H9 (cell line): ENCODE measurements at regions not wholly inside any gene's neighbourhood (a gene's known extent, or its start where the extent isn't known, plus 50 kb on each side); places are given as distances from the start of the nearest gene placed in this dataset.

Experiments used
- DNase-seq: peaks from one replicate; pipeline ENCODE4 v3.0.0-alpha.2; 2017
- H2AFZ ChIP-seq: one replicate; pipeline ENCODE4 v1.6.1; 2013; ENCODE audit warnings: mild to moderate bottlenecking, low read length, control low read depth, moderate library complexity
- H2AK5ac ChIP-seq: 2 replicates; pipeline ENCODE4 v1.6.1; 2013; ENCODE audit warnings: low read length, control low read depth, mixed read lengths; ENCODE audit not compliant: insufficient read length
- H2BK120ac ChIP-seq: one replicate; pipeline ENCODE4 v1.6.1; 2013; ENCODE audit warnings: low read depth, mild to moderate bottlenecking, low read length, control low read depth, inconsistent platforms; ENCODE audit not compliant: poor library complexity, severe bottlenecking
- H2BK12ac ChIP-seq: 2 replicates; pipeline ENCODE4 v1.6.1; 2013; ENCODE audit warnings: low read length, control low read depth, mixed read lengths, low read depth; ENCODE audit not compliant: insufficient read length
- H2BK15ac ChIP-seq: 2 replicates; pipeline ENCODE4 v1.6.1; 2013; ENCODE audit warnings: low read depth, low read length, control low read depth
- H2BK20ac ChIP-seq: one replicate; pipeline ENCODE4 v1.6.1; 2013; ENCODE audit warnings: low read depth, mild to moderate bottlenecking, low read length, control low read depth, inconsistent platforms; ENCODE audit not compliant: poor library complexity, severe bottlenecking
- H2BK5ac ChIP-seq: 2 replicates; pipeline ENCODE4 v1.6.1; 2013; ENCODE audit warnings: low read length, control low read depth, mixed read lengths; ENCODE audit not compliant: insufficient read length
- H3K14ac ChIP-seq: 2 replicates; pipeline ENCODE4 v1.6.1; 2013; ENCODE audit warnings: low read length, control low read depth; ENCODE audit not compliant: insufficient read depth
- H3K18ac ChIP-seq: 2 replicates; pipeline ENCODE4 v1.6.1; 2013; ENCODE audit warnings: low read depth, mild to moderate bottlenecking, mixed read lengths, low read length, control low read depth; ENCODE audit not compliant: insufficient read length
- H3K23ac ChIP-seq: 2 replicates; pipeline ENCODE4 v1.6.1; 2013; ENCODE audit warnings: low read length, control low read depth, mixed read lengths, low read depth; ENCODE audit not compliant: insufficient read length
- H3K23me2 ChIP-seq: 2 replicates; pipeline ENCODE4 v1.6.1; 2013; ENCODE audit warnings: low read depth, mild to moderate bottlenecking, mixed read lengths, low read length, control low read depth; ENCODE audit not compliant: insufficient read length, poor library complexity, severe bottlenecking
- H3K27ac ChIP-seq: 2 replicates; pipeline ENCODE4 v1.5.1; 2013; ENCODE audit warnings: low read length, control low read depth, mixed read lengths, low read depth; ENCODE audit not compliant: insufficient read length
- H3K27me3 ChIP-seq: 2 replicates; pipeline ENCODE4 v1.6.1; 2013; ENCODE audit warnings: low read length, control low read depth, inconsistent platforms; ENCODE audit not compliant: insufficient read depth
- H3K4ac ChIP-seq: 2 replicates; pipeline ENCODE4 v1.6.1; 2013; ENCODE audit warnings: low read depth, mild to moderate bottlenecking, control low read depth, inconsistent platforms, low read length, moderate library complexity
- H3K4me1 ChIP-seq: 2 replicates; pipeline ENCODE4 v1.6.1; 2013; ENCODE audit warnings: low read length, control low read depth, inconsistent platforms; ENCODE audit not compliant: insufficient read depth
- H3K4me2 ChIP-seq: 2 replicates; pipeline ENCODE4 v1.6.1; 2013; ENCODE audit warnings: low read length, control low read depth, mixed read lengths; ENCODE audit not compliant: insufficient read length, insufficient read depth
- H3K56ac ChIP-seq: 2 replicates; pipeline ENCODE4 v1.6.1; 2013; ENCODE audit warnings: low read depth, mild to moderate bottlenecking, mixed read lengths, low read length, control low read depth; ENCODE audit not compliant: insufficient read length
- H3K79me1 ChIP-seq: 2 replicates; pipeline ENCODE4 v1.6.1; 2013; ENCODE audit warnings: low read depth, mild to moderate bottlenecking, moderate library complexity, low read length, control low read depth, inconsistent platforms; ENCODE audit not compliant: insufficient read depth, poor library complexity, severe bottlenecking
- H3K79me2 ChIP-seq: 2 replicates; pipeline ENCODE4 v1.6.1; 2013; ENCODE audit warnings: low read length, control low read depth, inconsistent platforms; ENCODE audit not compliant: insufficient read depth
- H3K9ac ChIP-seq: 2 replicates; pipeline ENCODE4 v1.6.1; 2013; ENCODE audit warnings: low read length, control low read depth, mixed read lengths; ENCODE audit not compliant: insufficient read length; ENCODE audit errors: extremely low read depth
- H3K9me3 ChIP-seq: one replicate; pipeline ENCODE4 v1.6.1; 2013; ENCODE audit warnings: low read depth, low read length, inconsistent platforms; ENCODE audit not compliant: control insufficient read depth
- H3T11ph ChIP-seq: one replicate; pipeline ENCODE4 v1.6.1; 2013; ENCODE audit warnings: mild to moderate bottlenecking, low read length, control low read depth, inconsistent platforms
- H4K20me1 ChIP-seq: one replicate; pipeline ENCODE4 v1.6.1; 2013; ENCODE audit not compliant: control insufficient read depth, insufficient read length, insufficient read depth
- H4K5ac ChIP-seq: 2 replicates; pipeline ENCODE4 v1.6.1; 2013; ENCODE audit warnings: low read depth, mild to moderate bottlenecking, mixed read lengths, low read length, control low read depth; ENCODE audit not compliant: insufficient read length
- H4K8ac ChIP-seq: replicated peaks from 2 replicates; pipeline ENCODE4 v1.6.1; 2013; ENCODE audit warnings: low read length, control low read depth, mixed read lengths, low read depth; ENCODE audit not compliant: insufficient read length
- H4K91ac ChIP-seq: 2 replicates; pipeline ENCODE4 v1.6.1; 2013; ENCODE audit warnings: low read depth, mild to moderate bottlenecking, moderate library complexity, mixed read lengths, low read length, control low read depth; ENCODE audit not compliant: insufficient read length
- H3K27ac Mint-ChIP-seq, 3 experiments: 2 replicates in 2 of 3; 3 replicates in 1 of 3; pipeline ENCODE4 v1.8.0; 2020 to 2021; ENCODE audit warnings: mixed read lengths in 3 of 3, mild to moderate bottlenecking in 1 of 3, moderate library complexity in 1 of 3
- H3K27me3 Mint-ChIP-seq: 2 replicates; pipeline ENCODE4 v1.8.0; 2021; ENCODE audit warnings: low read depth, mild to moderate bottlenecking, moderate library complexity, mixed read lengths
- H3K36me3 Mint-ChIP-seq, 3 experiments: 2 replicates in 2 of 3; 3 replicates in 1 of 3; pipeline ENCODE4 v1.8.0; 2020 to 2021; ENCODE audit warnings: low read depth in 3 of 3, mixed read lengths in 3 of 3; ENCODE audit not compliant: insufficient read depth in 1 of 3
- H3K4me1 Mint-ChIP-seq, 2 experiments: 2 replicates each; pipeline ENCODE4 v1.8.0; 2020; ENCODE audit warnings: mixed read lengths in 2 of 2
- H3K4me3 Mint-ChIP-seq, 2 experiments: 2 replicates in 1 of 2; 3 replicates in 1 of 2; pipeline ENCODE4 v1.8.0; 2020 to 2021; ENCODE audit warnings: mild to moderate bottlenecking in 2 of 2, mixed read lengths in 2 of 2, moderate library complexity in 1 of 2
- H3K9me3 Mint-ChIP-seq, 2 experiments: 2 replicates in 1 of 2; 3 replicates in 1 of 2; pipeline ENCODE4 v1.8.0; 2020; ENCODE audit warnings: mild to moderate bottlenecking in 2 of 2, mixed read lengths in 2 of 2, moderate library complexity in 1 of 2
- CTCF ChIP-seq: fragments of 200-600 bp; sonication (generic); conservative IDR thresholded peaks from 3 replicates; pipeline ENCODE4 v1.8.0; 2021; ENCODE audit warnings: antibody characterized with exemption, mild to moderate bottlenecking
- WGBS: extraction: QIAGEN DNeasy Blood & Tissue Kit; methylation state at CpG from one replicate; pipeline ENCODE4 v1.1.7; 2013; ENCODE audit warnings: missing lambda C conversion rate, low lambda C conversion rate, mixed read lengths; ENCODE audit not compliant: insufficient read length; ENCODE audit errors: extremely low coverage; 5-methylcytosine and 5-hydroxymethylcytosine counted together

- H3K9me3 ChIP-seq, result no peaks in the 10 kb centered on the region
- no peaks in the 10 kb centered on the region for H3K23me2 ChIP-seq
- no peak overlapping the region for H3K4me2 ChIP-seq
- peaks cover 32 to 54% of the 10 kb centered on the region in 2 experiments for H3K9me3 Mint-ChIP-seq
- H2BK12ac ChIP-seq, result no peak overlapping the region
- H3K18ac ChIP-seq, result no peak overlapping the region
- H2BK5ac ChIP-seq, result no peak overlapping the region
- no peaks in the 10 kb centered on the region; a peak in 1 of 7 replicates for H3K36me3 Mint-ChIP-seq
- H4K91ac ChIP-seq, result no peak overlapping the region
- no peak overlapping the region for H4K8ac ChIP-seq
- no peak overlapping the region for H3K9ac ChIP-seq
- H3K27me3 Mint-ChIP-seq, result peaks cover 100% of the 10 kb centered on the region
- no peak overlapping the region for H2BK15ac ChIP-seq
- H3K4ac ChIP-seq, result no peak overlapping the region
- H2AFZ ChIP-seq, result no peak overlapping the region
- no peak overlapping the region for H3K23ac ChIP-seq
- no peak overlapping the region for H2BK120ac ChIP-seq
- H3K79me1 ChIP-seq, result no peaks in the 10 kb centered on the region
- DNase-seq, result peak; percentile 49
- no peak overlapping the region for H3K27ac Mint-ChIP-seq
- H2AK5ac ChIP-seq, result no peak overlapping the region
- H3K14ac ChIP-seq, result no peak overlapping the region
- no peak overlapping the region for H4K5ac ChIP-seq
- H3K27ac ChIP-seq, result no peak overlapping the region
- no CpG with 5 or more reads among the region's 2 CpGs for WGBS
- no peak overlapping the region for H2BK20ac ChIP-seq
- H3K79me2 ChIP-seq, result no peaks in the 10 kb centered on the region
- H4K20me1 ChIP-seq, result no peaks in the 10 kb centered on the region
- TF ChIP-seq CTCF, result no peak
- H3T11ph ChIP-seq, result no peak overlapping the region
- H3K4me3 Mint-ChIP-seq, result no peak overlapping the region
- peaks cover 80% of the 10 kb centered on the region for H3K27me3 ChIP-seq
- H3K56ac ChIP-seq, result no peak overlapping the region
- H3K4me1 ChIP-seq, result no peaks in the 10 kb centered on the region
- peaks cover 0 to 7% of the 10 kb centered on the region in 2 experiments; a peak in 2 of 4 replicates for H3K4me1 Mint-ChIP-seq
These were observed 61.6 kb downstream of the RNF187 start for GRCh38 chr1:228548788-228549187.
